KMS-11 (cell line): ENCODE measurements at regions not wholly inside any gene's neighbourhood (a gene's known extent, or its start where the extent isn't known, plus 50 kb on each side); places are given as distances from the start of the nearest gene placed in this dataset.

Experiments used
- H2AFZ ChIP-seq: fragments of 200-600 bp; sonication (generic); 2 replicates; pipeline ENCODE4 v1.6.1; 2016; ENCODE audit warnings: antibody characterized with exemption, mixed run types, low read depth
- H3K27ac ChIP-seq: fragments of 200-600 bp; sonication (generic); 2 replicates; pipeline ENCODE4 v1.6.1; 2016; ENCODE audit warnings: mild to moderate bottlenecking, mixed run types
- H3K27me3 ChIP-seq: fragments of 200-600 bp; sonication (generic); 2 replicates; pipeline ENCODE4 v1.6.1; 2017; ENCODE audit warnings: mild to moderate bottlenecking, low read depth, mixed run types, moderate library complexity; ENCODE audit not compliant: insufficient read depth
- H3K36me3 ChIP-seq: fragments of 200-600 bp; sonication (generic); 2 replicates; pipeline ENCODE4 v1.6.1; 2017; ENCODE audit warnings: mild to moderate bottlenecking, mixed run types; ENCODE audit not compliant: insufficient read depth
- H3K4me1 ChIP-seq: fragments of 200-600 bp; sonication (generic); 2 replicates; pipeline ENCODE4 v1.6.1; 2016; ENCODE audit warnings: mild to moderate bottlenecking, low read depth, mixed run types; ENCODE audit not compliant: poor library complexity, severe bottlenecking
- H3K4me2 ChIP-seq: fragments of 200-600 bp; sonication (generic); 2 replicates; pipeline ENCODE4 v1.7.0; 2016; ENCODE audit warnings: mild to moderate bottlenecking, mixed run types
- H3K4me3 ChIP-seq: fragments of 200-600 bp; sonication (generic); IDR thresholded peaks from 2 replicates; pipeline ENCODE4 v1.6.1; 2017; ENCODE audit warnings: low read depth, low read length, mixed read lengths; ENCODE audit not compliant: insufficient read depth
- H3K79me2 ChIP-seq: fragments of 200-600 bp; sonication (generic); 2 replicates; pipeline ENCODE4 v1.6.1; 2016; ENCODE audit warnings: low read depth, mixed run types; ENCODE audit not compliant: insufficient read depth
- H3K9ac ChIP-seq: fragments of 200-600 bp; sonication (generic); 2 replicates; pipeline ENCODE4 v1.6.1; 2016; ENCODE audit warnings: mild to moderate bottlenecking, mixed run types
- H4K20me1 ChIP-seq: fragments of 200-600 bp; sonication (generic); 2 replicates; pipeline ENCODE4 v1.6.1; 2016; ENCODE audit warnings: mild to moderate bottlenecking, mixed run types; ENCODE audit not compliant: insufficient read depth
- CTCF ChIP-seq: fragments of 200-600 bp; sonication (generic); conservative IDR thresholded peaks from 2 replicates; pipeline ENCODE4 v1.6.1; 2017; ENCODE audit warnings: low read depth, mild to moderate bottlenecking, antibody characterized with exemption, low read length, moderate library complexity, mixed read lengths

GRCh38 chr6:14196026-14196425, 78.5 kb downstream of the CD83 start:
- Histone ChIP-seq H3K4me3 (no peak overlapping the region), H4K20me1 (no peaks in the 10 kb centered on the region), H3K4me1 (no peaks in the 10 kb centered on the region), H3K27me3 (no peaks in the 10 kb centered on the region), H2AFZ (no peak overlapping the region), H3K79me2 (no peaks in the 10 kb centered on the region), H3K9ac (no peak overlapping the region), H3K27ac (no peak overlapping the region), H3K36me3 (no peaks in the 10 kb centered on the region), H3K4me2 (no peak overlapping the region)
- no peak for TF ChIP-seq CTCF

GRCh38 chr6:14197118-14197517, 79.5 kb downstream of the CD83 start:
- Histone ChIP-seq H3K36me3 (no peaks in the 10 kb centered on the region), H3K27me3 (no peaks in the 10 kb centered on the region), H3K27ac (no peak overlapping the region), H3K79me2 (no peaks in the 10 kb centered on the region), H3K4me2 (no peak overlapping the region), H4K20me1 (no peaks in the 10 kb centered on the region), H3K9ac (no peak overlapping the region), H2AFZ (no peak overlapping the region), H3K4me1 (no peaks in the 10 kb centered on the region), H3K4me3 (no peak overlapping the region)
- no peak for TF ChIP-seq CTCF

DNA sequence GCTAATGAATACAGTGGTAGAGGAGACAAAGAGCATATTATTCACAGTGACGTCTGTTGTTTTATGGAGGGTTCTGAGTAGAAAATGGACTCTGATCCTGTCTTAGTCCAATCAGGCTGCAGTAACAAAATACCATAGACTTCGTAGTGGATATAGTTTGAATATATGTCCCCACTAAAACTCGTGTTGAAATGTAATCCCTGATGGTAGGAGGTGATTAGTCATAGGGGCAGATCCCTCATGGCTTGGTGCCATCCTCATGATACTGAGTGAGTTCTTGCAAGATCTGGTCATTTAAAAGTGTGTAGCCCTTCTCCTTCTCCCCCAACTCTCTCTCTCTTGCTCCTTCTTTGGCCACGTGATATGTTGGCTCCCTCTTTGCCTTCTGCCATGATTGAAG, 82.5 kb downstream of the CD83 start:
- no peak for TF ChIP-seq CTCF
- no peaks in the 10 kb centered on the region for H3K79me2 ChIP-seq

DNA sequence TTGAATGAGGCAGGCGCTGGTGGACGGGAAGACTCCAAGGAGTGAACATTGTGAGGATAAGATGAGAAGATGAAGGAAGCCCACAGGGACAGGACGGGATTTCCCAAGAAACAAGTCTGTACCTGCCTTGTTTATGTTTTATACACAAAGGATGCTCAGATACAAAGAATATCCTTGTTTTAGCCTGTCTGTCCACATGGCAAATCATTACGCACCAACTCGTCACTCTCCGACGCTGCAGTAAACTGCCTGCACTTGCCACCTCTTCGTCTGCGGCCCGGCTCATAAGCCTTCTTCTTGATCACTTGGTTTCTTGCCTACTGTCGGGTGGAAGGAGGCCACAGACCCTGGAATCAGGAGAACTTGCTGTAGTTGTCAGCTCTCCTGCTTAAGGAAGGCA, 85.4 kb downstream of the CD83 start:
- H4K20me1 ChIP-seq, result no peaks in the 10 kb centered on the region
- no peak for TF ChIP-seq CTCF
- no peak overlapping the region for H2AFZ ChIP-seq
- no peak overlapping the region for H3K9ac ChIP-seq
- no peaks in the 10 kb centered on the region for H3K4me1 ChIP-seq
- H3K4me3 ChIP-seq, result no peak overlapping the region
- no peak overlapping the region for H3K4me2 ChIP-seq
- H3K36me3 ChIP-seq, result no peaks in the 10 kb centered on the region
- no peaks in the 10 kb centered on the region for H3K27me3 ChIP-seq
- no peaks in the 10 kb centered on the region for H3K79me2 ChIP-seq
- no peak overlapping the region for H3K27ac ChIP-seq

More for the DNA sequence above, 82.5 kb downstream of the CD83 start:
- Histone ChIP-seq H3K27me3 (no peaks in the 10 kb centered on the region), H3K36me3 (no peaks in the 10 kb centered on the region), H4K20me1 (no peaks in the 10 kb centered on the region), H2AFZ (no peak overlapping the region), H3K4me3 (no peak overlapping the region), H3K27ac (no peak overlapping the region), H3K4me1 (no peaks in the 10 kb centered on the region), H3K9ac (no peak overlapping the region), H3K4me2 (no peak overlapping the region)

DNA sequence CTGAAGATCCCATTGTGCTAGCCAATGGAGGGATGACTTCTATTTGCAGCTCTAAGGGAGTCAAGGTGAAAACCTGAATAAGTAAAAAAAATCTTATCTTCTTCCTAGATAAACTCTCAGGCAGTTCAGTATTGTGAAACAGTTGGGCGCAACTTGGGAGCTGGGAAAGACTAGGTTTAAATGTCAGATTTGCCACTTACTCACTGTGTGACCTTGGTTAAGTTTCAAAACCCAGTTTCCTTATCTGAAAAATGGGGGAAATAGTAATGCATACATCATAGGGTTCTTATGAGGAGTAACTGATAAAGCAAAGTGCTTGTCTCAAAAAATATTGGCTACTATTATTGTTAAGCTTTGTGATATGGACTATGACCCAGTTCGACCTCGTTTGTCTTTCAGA, 88.8 kb downstream of the CD83 start:
- Histone ChIP-seq H3K4me3 (no peak overlapping the region), H3K9ac (no peak overlapping the region), H3K79me2 (no peaks in the 10 kb centered on the region), H3K27ac (no peak overlapping the region), H3K27me3 (no peaks in the 10 kb centered on the region), H2AFZ (no peak overlapping the region), H4K20me1 (no peaks in the 10 kb centered on the region), H3K4me2 (no peak overlapping the region), H3K36me3 (no peaks in the 10 kb centered on the region), H3K4me1 (peaks cover 7% of the 10 kb centered on the region)
- no peak for TF ChIP-seq CTCF
